IPS DF 6.9 (cell line): ENCODE measurements at regions not wholly inside any gene's neighbourhood (a gene's known extent, or its start where the extent isn't known, plus 50 kb on each side); places are given as distances from the start of the nearest gene placed in this dataset.
A peak's percentile ranks its signal among the peaks of the same experiment; 100 is the strongest.

Experiments used
- DNase-seq: peaks from one replicate; pipeline ENCODE4 v3.0.0-alpha.2; 2013; ENCODE audit warnings: low read depth, low spot score
- H3K27ac ChIP-seq: one replicate; pipeline ENCODE4 v1.5.1; 2013; ENCODE audit warnings: low read length, control low read depth
- H3K27me3 ChIP-seq: 2 replicates; pipeline ENCODE4 v1.6.1; 2013; ENCODE audit warnings: mild to moderate bottlenecking, low read length; ENCODE audit not compliant: control insufficient read depth, insufficient read depth
- H3K36me3 ChIP-seq: 2 replicates; pipeline ENCODE4 v1.6.1; 2013; ENCODE audit warnings: low read length; ENCODE audit not compliant: control insufficient read depth, insufficient read depth
- H3K4me1 ChIP-seq: 2 replicates; pipeline ENCODE4 v1.6.1; 2013; ENCODE audit warnings: low read length; ENCODE audit not compliant: control insufficient read depth, insufficient read depth
- H3K4me3 ChIP-seq: 2 replicates; pipeline ENCODE4 v1.5.1; 2013; ENCODE audit warnings: mild to moderate bottlenecking, low read length
- H3K9me3 ChIP-seq: 2 replicates; pipeline ENCODE4 v1.6.1; 2013; ENCODE audit warnings: low read length, inconsistent platforms; ENCODE audit not compliant: control insufficient read depth, insufficient read depth
- WGBS: extraction: QIAGEN DNeasy Blood & Tissue Kit; methylation state at CpG from one replicate; pipeline ENCODE4 v1.1.7; 2013; ENCODE audit warnings: mixed read lengths, missing lambda C conversion rate; ENCODE audit not compliant: insufficient read length, insufficient coverage; 5-methylcytosine and 5-hydroxymethylcytosine counted together

GRCh38 chr13:67878376-67878775 is 648.2 kb upstream of the PCDH9 start:
- Histone ChIP-seq H3K27me3 (no peaks in the 10 kb centered on the region), H3K27ac (no peak overlapping the region), H3K4me1 (no peaks in the 10 kb centered on the region), H3K36me3 (no peaks in the 10 kb centered on the region), H3K4me3 (no peak overlapping the region), H3K9me3 (no peaks in the 10 kb centered on the region)
- no CpG with 5 or more reads among the region's 8 CpGs for WGBS
- no peak for DNase-seq

DNA sequence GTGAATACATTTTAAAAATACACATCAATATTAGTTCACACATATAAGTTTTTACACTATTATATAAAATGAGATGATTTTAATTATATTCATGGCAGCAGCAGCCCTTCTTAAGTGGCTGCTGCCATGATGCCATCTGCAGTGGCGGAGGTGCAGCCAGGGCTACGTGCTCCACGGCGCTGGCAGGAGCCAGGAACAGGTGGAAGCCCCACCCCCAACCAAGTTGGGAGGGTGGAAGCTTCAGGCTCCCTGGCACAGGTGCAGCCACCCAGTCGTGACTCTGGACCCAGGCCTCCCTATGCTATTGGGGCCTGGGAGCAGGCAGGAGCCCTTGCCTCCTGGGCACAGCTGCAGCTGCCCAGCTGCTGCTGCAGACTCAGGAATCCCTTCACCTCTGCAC is 646.9 kb upstream of the PCDH9 start:
- no peak overlapping the region for H3K4me3 ChIP-seq
- no peaks in the 10 kb centered on the region for H3K9me3 ChIP-seq
- H3K27ac ChIP-seq = no peak overlapping the region
- H3K36me3 ChIP-seq = no peaks in the 10 kb centered on the region
- DNase-seq = no peak
- H3K27me3 ChIP-seq = no peaks in the 10 kb centered on the region
- WGBS = no CpG with 5 or more reads among the region's 5 CpGs
- no peaks in the 10 kb centered on the region for H3K4me1 ChIP-seq

- no peaks in the 10 kb centered on the region for H3K36me3 ChIP-seq
- no peak overlapping the region for H3K4me3 ChIP-seq
- no peaks in the 10 kb centered on the region for H3K4me1 ChIP-seq
- H3K9me3 ChIP-seq = no peaks in the 10 kb centered on the region
- no peak for DNase-seq
- WGBS = no CpG with 5 or more reads among the region's 2 CpGs
- no peak overlapping the region for H3K27ac ChIP-seq
- H3K27me3 ChIP-seq = no peaks in the 10 kb centered on the region
Measured at GRCh38 chr13:67867206-67867605, 637.1 kb upstream of the PCDH9 start.

- H3K4me3 ChIP-seq = no peak overlapping the region
- WGBS = no CpG with 5 or more reads among the region's 3 CpGs
- no peaks in the 10 kb centered on the region for H3K36me3 ChIP-seq
- no peaks in the 10 kb centered on the region for H3K9me3 ChIP-seq
- DNase-seq = peak; percentile 7
- H3K27ac ChIP-seq = no peak overlapping the region
- H3K27me3 ChIP-seq = no peaks in the 10 kb centered on the region
- H3K4me1 ChIP-seq = no peaks in the 10 kb centered on the region
Measured at GRCh38 chr13:67860315-67860714, 630.2 kb upstream of the PCDH9 start.

DNA sequence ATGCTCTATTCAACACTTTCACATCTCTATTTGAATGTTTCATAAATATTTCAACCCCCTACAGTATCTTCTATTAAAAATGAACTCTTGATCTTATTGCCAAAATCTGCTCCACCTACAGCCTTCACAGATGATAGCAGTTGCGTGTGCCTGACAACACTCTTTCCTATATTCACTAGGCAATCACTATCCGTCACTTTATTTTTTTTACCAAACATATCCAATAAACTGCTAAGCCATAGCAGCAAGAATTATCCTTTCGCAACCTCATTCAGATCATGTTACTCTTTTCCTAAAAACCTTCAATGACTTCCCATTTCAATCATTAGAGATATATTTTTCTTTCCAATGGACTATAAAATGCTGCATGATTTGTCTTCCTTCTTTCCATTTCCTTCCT is 629.8 kb upstream of the PCDH9 start:
- no peak overlapping the region for H3K27ac ChIP-seq
- 100% methylated on average over 2 of the region's 3 CpGs for WGBS
- no peaks in the 10 kb centered on the region for H3K36me3 ChIP-seq
- H3K9me3 ChIP-seq = no peaks in the 10 kb centered on the region
- no peaks in the 10 kb centered on the region for H3K4me1 ChIP-seq
- H3K4me3 ChIP-seq = no peak overlapping the region
- no peaks in the 10 kb centered on the region for H3K27me3 ChIP-seq
- DNase-seq = no peak

DNA sequence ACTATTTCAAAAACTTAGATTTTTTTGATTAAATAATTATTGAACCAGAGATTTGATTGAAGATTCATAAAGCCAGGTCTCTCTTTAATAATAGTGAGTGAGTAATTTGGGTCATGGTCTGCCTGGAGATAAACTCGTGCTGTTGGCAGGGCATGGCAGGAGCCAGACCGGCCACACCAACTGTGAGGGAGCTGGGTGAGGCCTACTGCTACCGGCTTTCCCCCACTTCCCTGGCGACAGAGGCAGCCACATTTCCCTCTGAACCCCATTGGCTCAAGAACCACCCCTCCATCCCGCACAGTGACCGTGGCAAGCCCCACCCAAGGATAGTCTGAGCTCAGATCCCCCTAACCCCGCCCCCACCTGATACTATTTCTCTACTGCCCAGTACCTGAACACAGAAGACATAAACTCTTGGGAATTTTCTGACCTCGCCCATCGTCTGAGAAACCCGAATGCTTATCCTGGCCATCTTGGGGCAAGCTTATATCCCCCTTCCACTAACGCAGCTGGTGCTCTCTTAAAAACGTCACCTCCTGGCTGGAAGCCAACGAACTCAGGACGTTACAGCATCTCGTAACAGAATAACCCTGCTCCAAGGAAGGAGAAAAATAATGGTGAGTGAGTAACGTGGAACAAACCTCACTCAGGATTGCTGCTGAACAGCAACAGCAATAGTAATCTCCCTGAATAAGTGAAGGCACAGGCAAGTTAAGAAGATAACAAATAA is 627.6 kb upstream of the PCDH9 start:
- Histone ChIP-seq H3K4me3 (no peak overlapping the region), H3K27me3 (no peaks in the 10 kb centered on the region), H3K9me3 (no peaks in the 10 kb centered on the region), H3K4me1 (no peaks in the 10 kb centered on the region), H3K36me3 (no peaks in the 10 kb centered on the region), H3K27ac (no peak overlapping the region)
- DNase-seq = no peak
- no CpG with 5 or more reads among the region's 16 CpGs for WGBS

DNA sequence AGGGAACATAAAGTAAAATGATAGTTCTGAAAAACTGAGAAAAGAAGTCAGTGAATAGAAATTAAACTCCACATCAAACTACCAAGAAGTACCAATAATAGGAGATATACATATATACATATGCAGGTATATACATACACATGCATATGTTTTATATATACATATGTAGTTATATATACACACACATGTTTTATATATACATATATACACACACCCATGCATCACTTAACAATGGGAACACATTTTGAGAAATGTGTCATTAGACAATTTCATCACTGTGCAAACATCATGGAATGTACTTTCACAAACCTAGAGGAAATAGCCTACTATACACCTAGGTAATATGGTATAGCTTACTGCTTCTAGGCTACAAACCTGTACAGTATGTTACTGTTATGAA is 626.8 kb upstream of the PCDH9 start:
- Histone ChIP-seq H3K4me3 (no peak overlapping the region), H3K27ac (no peak overlapping the region), H3K4me1 (no peaks in the 10 kb centered on the region), H3K36me3 (no peaks in the 10 kb centered on the region), H3K9me3 (no peaks in the 10 kb centered on the region), H3K27me3 (no peaks in the 10 kb centered on the region)
- DNase-seq = no peak

- H3K4me3 ChIP-seq = no peak overlapping the region
Measured at GRCh38 chr13:67855741-67856238, 625.7 kb upstream of the PCDH9 start.

DNA sequence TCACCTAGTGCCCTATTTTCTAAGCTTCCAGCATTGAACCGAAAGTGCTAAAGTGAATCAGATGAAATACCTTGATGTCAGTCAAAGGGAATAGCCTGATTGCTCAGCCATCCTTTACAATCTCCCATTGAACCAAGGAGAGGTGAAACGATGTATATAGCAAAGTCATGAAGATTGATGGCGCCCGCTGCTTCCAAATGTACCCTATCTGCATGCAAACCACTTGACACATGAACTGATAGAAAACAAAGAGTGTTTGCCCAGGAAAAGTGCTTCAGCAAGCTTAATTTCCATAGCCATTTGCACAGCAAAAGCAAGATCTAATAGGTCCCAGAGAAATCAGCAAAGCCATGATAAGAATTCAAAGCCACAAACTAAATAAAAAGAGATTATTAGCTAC is 624.9 kb upstream of the PCDH9 start:
- H3K36me3 ChIP-seq = no peaks in the 10 kb centered on the region
- H3K27ac ChIP-seq = no peak overlapping the region
- no peaks in the 10 kb centered on the region for H3K9me3 ChIP-seq
- H3K4me1 ChIP-seq = no peaks in the 10 kb centered on the region
- no peak overlapping the region for H3K4me3 ChIP-seq
- no peaks in the 10 kb centered on the region for H3K27me3 ChIP-seq
- no CpG with 5 or more reads among the region's 4 CpGs for WGBS
- DNase-seq = no peak

More at GRCh38 chr13:67855741-67856238, 625.7 kb upstream of the PCDH9 start:
- Histone ChIP-seq H3K27ac (no peak overlapping the region), H3K27me3 (no peaks in the 10 kb centered on the region), H3K36me3 (no peaks in the 10 kb centered on the region), H3K4me1 (no peaks in the 10 kb centered on the region), H3K9me3 (no peaks in the 10 kb centered on the region)
- DNase-seq = no peak
- WGBS = no CpG with 5 or more reads among the region's 4 CpGs

- DNase-seq = no peak
- WGBS = no CpG with 5 or more reads among the region's 2 CpGs
- Histone ChIP-seq H3K9me3 (no peaks in the 10 kb centered on the region), H3K4me3 (no peak overlapping the region), H3K27ac (no peak overlapping the region), H3K36me3 (no peaks in the 10 kb centered on the region), H3K27me3 (no peaks in the 10 kb centered on the region), H3K4me1 (no peaks in the 10 kb centered on the region)
Measured at GRCh38 chr13:67844574-67844973, 614.4 kb upstream of the PCDH9 start.

DNA sequence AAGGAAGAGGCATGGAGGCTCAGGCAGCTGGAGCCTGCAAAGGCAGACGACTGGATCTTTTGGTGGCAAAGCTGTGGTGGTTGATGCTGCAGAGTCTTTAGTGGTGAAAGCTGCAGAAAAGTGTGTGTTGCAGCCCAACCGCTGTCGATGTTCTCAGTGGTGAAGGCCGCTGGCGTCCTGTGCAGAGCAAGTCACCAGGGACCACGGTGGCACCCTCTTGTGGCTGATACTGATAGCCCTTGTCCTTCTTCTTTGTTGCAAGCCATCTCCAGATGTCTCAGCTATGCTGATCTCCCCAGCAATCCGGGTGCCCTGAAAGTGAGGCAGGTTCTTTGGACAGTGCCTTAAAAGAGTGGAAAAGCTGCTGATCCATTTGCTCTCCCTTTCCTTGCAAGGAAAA is 610.9 kb upstream of the PCDH9 start:
- WGBS = no CpG with 5 or more reads among the region's 7 CpGs
- peak; percentile 47 for DNase-seq
- H3K27ac ChIP-seq = no peak overlapping the region

More for the DNA sequence above, 610.9 kb upstream of the PCDH9 start:
- Histone ChIP-seq H3K36me3 (no peaks in the 10 kb centered on the region), H3K4me1 (no peaks in the 10 kb centered on the region), H3K4me3 (no peak overlapping the region), H3K9me3 (no peaks in the 10 kb centered on the region), H3K27me3 (no peaks in the 10 kb centered on the region)
